Kidney capillary endothelial cell (primary cell): ENCODE measurements at regions not wholly inside any gene's neighbourhood (a gene's known extent, or its start where the extent isn't known, plus 50 kb on each side); places are given as distances from the start of the nearest gene placed in this dataset.
"Not testable (repeated sequence)": the region's sequence is repeated elsewhere in the genome, so short reads cannot be mapped to it uniquely, and the experiment has no call there.

Source experiments
- DNase-seq: peaks from one replicate; pipeline ENCODE4 v3.0.0-alpha.2; 2018; ENCODE audit warnings: low spot score

DNA sequence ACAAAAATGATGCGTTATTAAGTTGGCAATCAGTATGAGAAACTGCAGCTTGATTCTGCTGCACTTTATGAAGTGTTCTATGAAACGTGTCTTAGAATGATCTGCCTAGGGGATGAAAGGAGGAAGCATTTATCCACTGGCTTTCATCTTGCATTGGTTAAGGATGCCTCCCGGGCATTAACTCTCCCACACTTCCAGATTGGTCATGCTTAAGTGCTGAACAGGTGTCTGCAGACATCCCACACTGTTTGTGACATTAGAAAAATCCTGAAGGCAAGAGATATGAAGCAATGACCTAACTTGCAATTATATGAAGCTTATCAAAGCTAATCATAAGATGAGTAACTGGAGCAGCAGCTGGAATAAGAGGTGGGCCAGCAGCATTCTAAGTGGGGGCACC is 437.3 kb downstream of the NSUN3 start:
- no peak for DNase-seq

GRCh38 chr3:94507354-94507753 is 444.5 kb downstream of the NSUN3 start:
- not testable (repeated sequence) for DNase-seq

- no peak for DNase-seq
These were observed 450.0 kb downstream of the NSUN3 start for GRCh38 chr3:94512876-94513275.

DNA sequence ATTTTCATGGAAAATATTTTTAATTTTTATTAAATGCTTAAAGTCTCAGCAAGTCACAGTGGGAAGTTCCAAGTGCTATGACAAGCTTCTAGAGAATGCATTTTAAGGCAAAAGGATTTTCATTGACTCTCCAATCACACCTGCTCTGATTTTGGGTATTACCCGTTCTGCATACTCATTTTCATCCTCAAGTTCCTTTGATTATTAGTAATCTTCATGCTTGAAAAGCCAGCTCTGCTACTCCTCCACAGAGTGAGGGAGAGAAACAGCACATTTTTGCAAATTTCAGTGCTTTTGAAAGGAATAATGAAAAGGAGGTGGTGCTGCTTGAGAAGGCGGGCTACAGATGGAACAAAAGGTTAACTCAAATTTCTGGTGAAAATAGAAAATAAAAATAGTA is 450.7 kb downstream of the NSUN3 start:
- no peak for DNase-seq

DNA sequence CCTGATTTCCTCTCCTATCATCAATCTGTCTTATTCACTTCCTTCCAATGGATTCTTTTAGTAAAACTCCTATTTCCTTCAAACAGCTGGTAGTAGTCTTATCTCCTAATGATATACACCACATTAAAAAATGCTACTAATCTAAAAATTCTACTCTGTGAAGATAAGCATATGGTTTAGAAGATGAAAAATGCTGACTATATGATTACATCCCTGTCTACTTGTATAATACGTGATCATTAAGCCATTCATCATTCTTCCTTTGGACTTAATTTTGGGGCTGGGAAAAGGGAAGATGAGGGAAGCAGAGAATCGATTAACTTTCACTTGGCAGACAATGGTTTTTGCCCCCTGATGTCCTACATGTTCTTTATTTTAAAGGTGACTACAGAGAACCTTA is 453.1 kb downstream of the NSUN3 start:
- no peak for DNase-seq

- DNase-seq, result no peak
These were observed 457.5 kb downstream of the NSUN3 start for GRCh38 chr3:94520364-94520763.

DNA sequence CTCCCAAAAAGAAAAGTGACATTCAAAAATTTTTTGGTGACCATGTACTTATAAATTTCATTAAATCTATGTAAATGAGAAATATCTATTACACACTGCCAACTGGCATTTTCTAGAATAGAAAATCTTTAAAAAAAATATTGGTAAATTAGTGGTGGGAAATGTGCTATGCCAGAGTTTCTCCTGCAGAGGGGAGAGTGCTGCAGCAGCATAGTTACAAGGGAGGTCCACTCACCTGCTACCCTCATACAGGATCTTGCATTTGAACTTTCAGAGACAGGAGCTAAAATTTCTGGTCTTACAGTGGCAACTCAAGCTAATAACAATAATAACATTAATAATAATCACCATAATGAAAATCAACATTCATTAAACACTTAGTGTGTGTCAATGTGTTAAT is 459.6 kb downstream of the NSUN3 start:
- no peak for DNase-seq

DNA sequence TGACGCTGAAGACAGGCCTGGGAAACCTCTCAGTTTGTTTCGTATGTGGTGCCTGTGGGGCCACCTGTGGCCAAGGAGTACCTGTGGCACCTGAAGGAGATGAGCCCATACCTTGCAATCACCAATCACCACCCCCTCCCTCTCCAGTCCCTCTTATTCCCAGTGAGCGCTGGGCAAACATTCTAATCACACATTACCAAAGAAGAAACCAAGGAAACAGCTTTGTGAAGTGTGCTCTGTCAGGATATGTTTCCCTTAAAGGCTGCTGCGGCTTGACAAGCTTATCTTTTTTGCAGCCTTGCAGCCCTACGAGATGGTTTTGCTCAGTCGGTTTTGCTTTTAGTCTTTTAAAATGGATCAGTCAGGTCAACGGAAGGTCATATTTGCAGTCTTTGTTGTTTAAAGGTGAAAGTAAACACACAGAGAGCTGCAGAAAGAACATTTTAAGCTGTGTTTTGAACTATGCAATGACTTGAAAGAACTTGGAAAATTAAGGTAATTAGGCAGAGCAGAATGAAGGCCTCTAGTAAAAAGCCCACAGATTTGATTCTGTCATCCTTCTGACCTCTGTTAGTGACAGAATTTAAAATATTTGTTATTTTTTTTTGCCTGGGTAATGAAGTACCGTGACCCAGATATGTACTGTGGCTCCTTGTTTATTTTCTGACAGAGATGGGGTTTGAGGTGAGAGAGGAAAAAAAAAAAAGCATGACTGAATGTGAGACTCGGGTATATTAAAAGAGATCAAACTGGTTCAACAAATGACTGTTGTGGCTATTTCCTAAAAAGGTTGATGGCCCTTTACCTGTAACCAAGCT is 461.4 kb downstream of the NSUN3 start:
- DNase-seq, result no peak

GRCh38 chr3:94525043-94525442 is 462.2 kb downstream of the NSUN3 start:
- no peak for DNase-seq

GRCh38 chr3:94529816-94530215 is 467.0 kb downstream of the NSUN3 start:
- no peak for DNase-seq

DNA sequence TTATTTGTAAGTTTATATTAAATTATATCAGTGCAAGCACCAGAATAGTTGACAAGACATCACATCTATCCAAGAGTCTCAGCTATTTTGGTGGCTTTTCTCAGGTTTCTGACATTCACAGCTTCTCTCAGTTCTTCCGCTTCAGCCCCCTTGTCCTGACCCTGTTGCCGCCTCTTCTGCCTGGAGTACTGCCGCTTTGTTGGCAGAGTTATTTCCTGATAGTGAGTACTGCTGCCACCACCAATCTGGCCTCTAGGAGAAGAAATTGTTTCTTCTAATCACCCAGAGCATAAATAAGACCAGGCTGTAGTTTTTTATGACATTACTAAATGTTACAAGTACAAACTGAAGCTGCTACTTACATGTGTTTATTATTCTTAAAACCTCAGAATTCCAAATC is 470.1 kb downstream of the NSUN3 start:
- no peak for DNase-seq

DNA sequence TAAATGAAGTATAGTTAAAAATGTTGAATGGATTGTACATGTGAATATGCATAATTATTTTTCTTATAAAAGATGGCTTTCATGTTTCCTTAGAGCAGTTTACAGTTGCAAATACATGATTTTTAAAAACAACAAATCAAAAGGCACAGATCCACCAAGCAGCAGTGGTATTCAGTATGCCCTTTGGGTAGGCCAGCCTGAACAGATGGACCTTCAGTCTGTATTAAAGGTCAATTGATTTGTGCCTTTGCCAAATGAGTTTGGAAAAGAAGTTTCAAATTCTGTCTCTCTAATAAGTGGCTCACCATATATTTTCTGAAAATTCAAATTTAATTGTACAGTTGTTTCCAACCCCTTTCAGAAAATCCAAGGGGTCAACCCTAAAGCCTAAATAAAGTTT is 477.1 kb downstream of the NSUN3 start:
- DNase-seq, result no peak

- no peak for DNase-seq
These were observed 480.3 kb downstream of the NSUN3 start for GRCh38 chr3:94543161-94543560.

- no peak for DNase-seq
These were observed 481.4 kb downstream of the NSUN3 start for GRCh38 chr3:94544131-94544789.

GRCh38 chr3:94548581-94549316 is 485.9 kb downstream of the NSUN3 start:
- no peak for DNase-seq

- no peak for DNase-seq
These were observed 498.2 kb downstream of the NSUN3 start for GRCh38 chr3:94561094-94561493.

GRCh38 chr3:94564247-94564646 is 501.4 kb downstream of the NSUN3 start:
- DNase-seq, result no peak

DNA sequence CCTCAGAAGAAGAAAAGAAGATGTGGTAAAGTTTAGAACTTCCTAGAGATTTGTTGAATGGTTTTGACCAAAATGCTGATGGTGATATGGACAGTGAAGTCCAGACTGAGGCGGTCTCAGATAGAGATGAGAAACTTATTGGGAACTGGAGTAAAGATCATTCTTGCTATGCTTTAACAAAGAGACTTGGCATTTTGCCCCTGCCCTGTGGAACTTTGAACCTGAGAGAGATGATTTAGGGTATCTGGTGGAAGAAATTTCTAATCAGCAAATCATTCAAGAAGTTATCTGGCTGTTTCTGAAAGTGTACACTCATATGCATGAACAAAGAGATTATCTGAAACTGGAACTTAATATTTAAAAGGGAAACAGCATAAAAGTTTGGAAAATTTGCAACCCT is 505.2 kb downstream of the NSUN3 start:
- no peak for DNase-seq

DNA sequence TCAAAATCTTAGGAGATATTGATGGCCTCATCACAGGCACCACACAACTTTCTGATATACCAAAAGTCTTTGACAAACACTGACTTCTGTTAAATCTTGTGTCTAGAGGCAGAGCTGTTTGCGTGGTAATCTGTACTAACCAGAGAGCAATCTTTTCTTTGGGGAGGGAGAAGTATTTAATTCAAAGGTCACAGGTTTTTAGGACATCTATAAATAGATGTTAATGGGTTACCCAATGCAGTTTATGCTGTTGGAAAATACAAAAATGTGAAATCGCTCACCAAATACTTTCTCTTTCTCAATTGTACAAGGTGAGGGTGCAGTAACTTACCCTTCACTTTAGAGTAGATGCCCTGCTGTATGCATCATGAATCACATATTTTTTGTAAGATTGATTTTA is 510.5 kb downstream of the NSUN3 start:
- DNase-seq, result no peak

- DNase-seq, result no peak
These were observed 524.4 kb downstream of the NSUN3 start for GRCh38 chr3:94587291-94587690.

- no peak for DNase-seq
These were observed 530.8 kb downstream of the NSUN3 start for GRCh38 chr3:94593526-94594150.

- no peak for DNase-seq
These were observed 533.3 kb downstream of the NSUN3 start for GRCh38 chr3:94596141-94596540.
